Upper lobe of left lung (tissue), 4 donors: ENCODE measurements at regions not wholly inside any gene's neighbourhood (a gene's known extent, or its start where the extent isn't known, plus 50 kb on each side); places are given as distances from the start of the nearest gene placed in this dataset.

ENCODE experiments used
- EP300 ChIP-seq, 4 donors: sonication (generic); formaldehyde crosslinking; IDR thresholded peaks; one replicate each; pipeline ENCODE4 v1.5.1; 2017; ENCODE audit warnings: antibody characterized with exemption in 4 of 4, control low read depth in 2 of 4
- POLR2A ChIP-seq, 4 donors: fragments of 450-650 bp; IDR thresholded peaks; one replicate each; pipeline ENCODE4 v1.5.1; 2016 to 2017; ENCODE audit warnings: antibody characterized with exemption in 4 of 4, mild to moderate bottlenecking in 2 of 4
- POLR2AphosphoS5 ChIP-seq, 2 donors: sonication (generic); formaldehyde crosslinking; IDR thresholded peaks; one replicate each; pipeline ENCODE4 v1.5.1; 2017; ENCODE audit warnings: antibody characterized with exemption in 2 of 2
- TF ChIP-seq, protein P1 (sequence below), 6 experiments: fragments of 450-650 bp in 4 of 6; fragments of 200-600 bp in 2 of 6; sonication (generic) in 2 of 6; IDR thresholded peaks; one replicate each; pipeline ENCODE4 v1.5.1; 2016 to 2019; ENCODE audit warnings: antibody characterized with exemption in 6 of 6

GRCh38 chr10:10438335-10439100, 579.2 kb upstream of the CELF2 start:
- TF ChIP-seq, protein P1, sequence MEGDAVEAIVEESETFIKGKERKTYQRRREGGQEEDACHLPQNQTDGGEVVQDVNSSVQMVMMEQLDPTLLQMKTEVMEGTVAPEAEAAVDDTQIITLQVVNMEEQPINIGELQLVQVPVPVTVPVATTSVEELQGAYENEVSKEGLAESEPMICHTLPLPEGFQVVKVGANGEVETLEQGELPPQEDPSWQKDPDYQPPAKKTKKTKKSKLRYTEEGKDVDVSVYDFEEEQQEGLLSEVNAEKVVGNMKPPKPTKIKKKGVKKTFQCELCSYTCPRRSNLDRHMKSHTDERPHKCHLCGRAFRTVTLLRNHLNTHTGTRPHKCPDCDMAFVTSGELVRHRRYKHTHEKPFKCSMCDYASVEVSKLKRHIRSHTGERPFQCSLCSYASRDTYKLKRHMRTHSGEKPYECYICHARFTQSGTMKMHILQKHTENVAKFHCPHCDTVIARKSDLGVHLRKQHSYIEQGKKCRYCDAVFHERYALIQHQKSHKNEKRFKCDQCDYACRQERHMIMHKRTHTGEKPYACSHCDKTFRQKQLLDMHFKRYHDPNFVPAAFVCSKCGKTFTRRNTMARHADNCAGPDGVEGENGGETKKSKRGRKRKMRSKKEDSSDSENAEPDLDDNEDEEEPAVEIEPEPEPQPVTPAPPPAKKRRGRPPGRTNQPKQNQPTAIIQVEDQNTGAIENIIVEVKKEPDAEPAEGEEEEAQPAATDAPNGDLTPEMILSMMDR (IDR thresholded peaks at IDR 0.05), result no peak
- TF ChIP-seq EP300 (IDR thresholded peaks at IDR 0.05), result no peak
- TF ChIP-seq POLR2AphosphoS5 (IDR thresholded peaks at IDR 0.05), result no peak
- TF ChIP-seq POLR2A (IDR thresholded peaks at IDR 0.05), result no peak
